ENCODE measurements at regions not wholly inside any gene's neighbourhood (a gene's known extent, or its start where the extent isn't known, plus 50 kb on each side); places are given as distances from the start of the nearest gene placed in this dataset.

DNA sequence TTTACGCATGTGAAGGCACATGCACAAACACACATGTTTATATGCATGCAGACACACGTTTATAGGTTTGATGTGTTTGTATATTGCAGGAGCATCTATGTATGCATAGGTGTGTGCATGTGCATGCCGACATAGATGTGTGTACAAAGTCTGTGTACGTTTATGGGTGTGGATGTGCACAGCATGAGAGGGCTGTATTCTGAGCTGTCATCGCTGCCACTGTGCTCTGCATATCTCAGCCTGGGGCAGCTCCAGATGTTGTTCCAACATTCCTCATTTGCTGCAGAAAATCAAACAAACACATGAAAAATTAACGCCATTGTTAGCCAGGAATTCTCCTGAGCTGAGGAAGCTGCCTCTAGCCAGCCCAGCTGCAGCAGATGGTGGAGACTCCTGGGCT is 132.3 kb upstream of the CSF3R start:
- Histone ChIP-seq H3K27me3 (replicated peaks in 1 of 4; ENCODE audit: control extremely low read depth in 1 of 4, control insufficient read depth in 3 of 4, insufficient read depth in 4 of 4, low read length in 3 of 4) (peaks cover 0 to 7% (median 2%) of the 10 kb centered on the region in 4 experiments), H2AFZ (ENCODE audit: insufficient read depth, low read depth, low read length, poor library complexity, severe bottlenecking) (no peak overlapping the region), H3K9ac (ENCODE audit: low read length) (no peak overlapping the region), H3K36me3 (replicated peaks in 1 of 2; ENCODE audit: control extremely low read depth in 1 of 2, control insufficient read depth in 1 of 2, extremely low read depth in 1 of 2, insufficient read depth in 2 of 2, low read length in 1 of 2) (no peaks in the 10 kb centered on the region), H4K20me1 (ENCODE audit: control insufficient read depth, insufficient read depth, low read length, poor library complexity, severe bottlenecking) (no peaks in the 10 kb centered on the region), H3K9me3 (ENCODE audit: control extremely low read depth in 1 of 3, control insufficient read depth in 2 of 3, insufficient read depth in 1 of 3, low read length in 2 of 3) (no peaks in the 10 kb centered on the region), H3K4me3 (ENCODE audit: control extremely low read depth in 1 of 5, extremely low read depth in 1 of 5, insufficient read depth in 1 of 5, low read depth in 2 of 5, low read length in 4 of 5) (no peak overlapping the region), H3K27ac (ENCODE audit: low read length in 2 of 2) (no peak overlapping the region), H3K4me2 (replicated peaks; ENCODE audit: low read depth, low read length, poor library complexity, severe bottlenecking) (no peak overlapping the region), H3K4me1 (ENCODE audit: control insufficient read depth in 2 of 2, insufficient read depth in 2 of 2, low read length in 2 of 2) (no peaks in the 10 kb centered on the region), H3K79me2 (ENCODE audit: control insufficient read depth, insufficient read depth, low read length) (no peaks in the 10 kb centered on the region)
- intact Hi-C loops (cut with micrococcal nuclease): no loop called here
- DNase-seq (no peak), ATAC-seq (ENCODE audit: low read depth) (no peak)
- TF ChIP-seq, protein P1, sequence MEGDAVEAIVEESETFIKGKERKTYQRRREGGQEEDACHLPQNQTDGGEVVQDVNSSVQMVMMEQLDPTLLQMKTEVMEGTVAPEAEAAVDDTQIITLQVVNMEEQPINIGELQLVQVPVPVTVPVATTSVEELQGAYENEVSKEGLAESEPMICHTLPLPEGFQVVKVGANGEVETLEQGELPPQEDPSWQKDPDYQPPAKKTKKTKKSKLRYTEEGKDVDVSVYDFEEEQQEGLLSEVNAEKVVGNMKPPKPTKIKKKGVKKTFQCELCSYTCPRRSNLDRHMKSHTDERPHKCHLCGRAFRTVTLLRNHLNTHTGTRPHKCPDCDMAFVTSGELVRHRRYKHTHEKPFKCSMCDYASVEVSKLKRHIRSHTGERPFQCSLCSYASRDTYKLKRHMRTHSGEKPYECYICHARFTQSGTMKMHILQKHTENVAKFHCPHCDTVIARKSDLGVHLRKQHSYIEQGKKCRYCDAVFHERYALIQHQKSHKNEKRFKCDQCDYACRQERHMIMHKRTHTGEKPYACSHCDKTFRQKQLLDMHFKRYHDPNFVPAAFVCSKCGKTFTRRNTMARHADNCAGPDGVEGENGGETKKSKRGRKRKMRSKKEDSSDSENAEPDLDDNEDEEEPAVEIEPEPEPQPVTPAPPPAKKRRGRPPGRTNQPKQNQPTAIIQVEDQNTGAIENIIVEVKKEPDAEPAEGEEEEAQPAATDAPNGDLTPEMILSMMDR (IDR thresholded peaks at IDR 0.05): no peak
- TF ChIP-seq EZH2 (IDR thresholded peaks at IDR 0.05; ENCODE audit: borderline replicate concordance, insufficient read depth, low read depth, low read length, poor library complexity, severe bottlenecking): no peak
- Mint-ChIP-seq H3K27ac (no peak overlapping the region), H3K4me3 (no peak overlapping the region), H3K9me3 (ENCODE audit: insufficient read depth) (no peaks in the 10 kb centered on the region), H3K27me3 (no peaks in the 10 kb centered on the region), H3K4me1 (no peaks in the 10 kb centered on the region)
- CTCF ChIA-PET: no interaction called here
- POLR2A ChIA-PET: no interaction called here
- 84% methylated on average over 5 of the region's 6 CpGs for WGBS (ENCODE audit: insufficient coverage)

DNA sequence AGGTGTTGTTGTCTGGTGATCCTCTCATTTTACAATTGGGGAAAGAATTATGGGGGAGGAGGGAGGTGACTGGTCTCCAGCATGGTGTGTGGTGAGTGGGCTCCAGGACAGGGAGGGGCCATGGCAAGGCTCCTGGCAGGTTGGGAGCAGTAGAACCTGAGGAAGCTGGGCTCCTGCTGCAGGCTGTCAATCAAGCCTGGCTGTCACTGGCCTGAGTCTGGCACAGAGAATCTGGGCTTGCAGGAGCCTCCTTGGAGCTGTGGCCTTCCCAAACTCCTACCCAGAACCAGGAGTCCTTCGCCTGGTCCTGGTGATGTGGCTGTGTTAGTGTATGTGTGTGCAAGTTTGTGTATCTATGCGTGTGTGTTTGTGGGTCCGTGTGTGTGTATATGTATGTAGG is 131.9 kb upstream of the CSF3R start:
- POLR2A ChIA-PET: no interaction called here
- 100% methylated on average over 2 of the region's 3 CpGs for WGBS (ENCODE audit: insufficient coverage)
- no peaks in the 10 kb centered on the region for H3K9me3 ChIP-seq (ENCODE audit: control extremely low read depth in 1 of 3, control insufficient read depth in 2 of 3, insufficient read depth in 1 of 3, low read length in 2 of 3)

More for the DNA sequence above, 131.9 kb upstream of the CSF3R start:
- Histone ChIP-seq H3K27me3 (replicated peaks in 1 of 4; ENCODE audit: control extremely low read depth in 1 of 4, control insufficient read depth in 3 of 4, insufficient read depth in 4 of 4, low read length in 3 of 4) (peaks cover 0 to 7% (median 2%) of the 10 kb centered on the region in 4 experiments), H4K20me1 (ENCODE audit: control insufficient read depth, insufficient read depth, low read length, poor library complexity, severe bottlenecking) (no peaks in the 10 kb centered on the region), H3K4me3 (ENCODE audit: control extremely low read depth in 1 of 5, extremely low read depth in 1 of 5, insufficient read depth in 1 of 5, low read depth in 2 of 5, low read length in 4 of 5) (no peak overlapping the region), H3K27ac (ENCODE audit: low read length in 2 of 2) (no peak overlapping the region), H3K4me1 (ENCODE audit: control insufficient read depth in 2 of 2, insufficient read depth in 2 of 2, low read length in 2 of 2) (no peaks in the 10 kb centered on the region), H3K79me2 (ENCODE audit: control insufficient read depth, insufficient read depth, low read length) (no peaks in the 10 kb centered on the region), H3K9ac (ENCODE audit: low read length) (no peak overlapping the region), H3K36me3 (replicated peaks in 1 of 2; ENCODE audit: control extremely low read depth in 1 of 2, control insufficient read depth in 1 of 2, extremely low read depth in 1 of 2, insufficient read depth in 2 of 2, low read length in 1 of 2) (no peaks in the 10 kb centered on the region), H2AFZ (ENCODE audit: insufficient read depth, low read depth, low read length, poor library complexity, severe bottlenecking) (no peak overlapping the region), H3K4me2 (replicated peaks; ENCODE audit: low read depth, low read length, poor library complexity, severe bottlenecking) (no peak overlapping the region)
- Mint-ChIP-seq H3K4me1 (no peaks in the 10 kb centered on the region), H3K27me3 (no peaks in the 10 kb centered on the region), H3K4me3 (no peak overlapping the region), H3K27ac (no peak overlapping the region), H3K9me3 (ENCODE audit: insufficient read depth) (no peaks in the 10 kb centered on the region)
- no peak for ATAC-seq (ENCODE audit: low read depth)
- intact Hi-C loops (cut with micrococcal nuclease): no loop called here
- CTCF ChIA-PET: no interaction called here
- DNase-seq: no peak
- TF ChIP-seq, protein P1 (IDR thresholded peaks at IDR 0.05): no peak
- TF ChIP-seq EZH2 (IDR thresholded peaks at IDR 0.05; ENCODE audit: borderline replicate concordance, insufficient read depth, low read depth, low read length, poor library complexity, severe bottlenecking): no peak

Measured in B cell (primary cell).